Ectodermal cell (in vitro differentiated cells): ENCODE measurements at regions not wholly inside any gene's neighbourhood (a gene's known extent, or its start where the extent isn't known, plus 50 kb on each side); places are given as distances from the start of the nearest gene placed in this dataset.

Experiments used
- H3K27ac ChIP-seq: 2 replicates; pipeline ENCODE4 v1.7.0; 2013; ENCODE audit warnings: mild to moderate bottlenecking, low read depth, low read length; ENCODE audit not compliant: insufficient read depth, poor library complexity, severe bottlenecking
- H3K27me3 ChIP-seq: 2 replicates; pipeline ENCODE4 v1.7.0; 2013; ENCODE audit warnings: mild to moderate bottlenecking, low read length; ENCODE audit not compliant: insufficient read depth, control insufficient read depth, poor library complexity, severe bottlenecking
- H3K36me3 ChIP-seq: one replicate; pipeline ENCODE4 v1.7.0; 2013; ENCODE audit warnings: low read length; ENCODE audit not compliant: control insufficient read depth, insufficient read depth
- H3K4me1 ChIP-seq: one replicate; pipeline ENCODE4 v1.7.0; 2013; ENCODE audit warnings: low read length; ENCODE audit not compliant: control insufficient read depth, insufficient read depth
- H3K4me3 ChIP-seq: 2 replicates; pipeline ENCODE4 v1.7.0; 2013; ENCODE audit warnings: low read depth, low read length, control low read depth; ENCODE audit not compliant: insufficient read depth
- H3K9me3 ChIP-seq: 2 replicates; pipeline ENCODE4 v1.7.0; 2013; ENCODE audit warnings: mild to moderate bottlenecking, low read length, moderate library complexity; ENCODE audit not compliant: control insufficient read depth
- WGBS, 2 experiments: methylation state at CpG; one replicate each; pipeline ENCODE4 v1.1.7; 2013; ENCODE audit warnings: missing lambda C conversion rate in 2 of 2; 5-methylcytosine and 5-hydroxymethylcytosine counted together

GRCh38 chr14:22433069-22433468 lies 156.0 kb downstream of the DAD1 start:
- Histone ChIP-seq H3K27me3 (no peaks in the 10 kb centered on the region), H3K9me3 (no peaks in the 10 kb centered on the region), H3K4me3 (no peak overlapping the region), H3K4me1 (peaks cover 9% of the 10 kb centered on the region), H3K36me3 (no peaks in the 10 kb centered on the region), H3K27ac (no peak overlapping the region)
- WGBS, 2 experiments: 93 to 95% methylated on average over 3 of the region's 4 CpGs

GRCh38 chr14:22432348-22432976 lies 156.6 kb downstream of the DAD1 start:
- no peaks in the 10 kb centered on the region for H3K36me3 ChIP-seq
- no peaks in the 10 kb centered on the region for H3K9me3 ChIP-seq
- H3K4me3 ChIP-seq: no peak overlapping the region
- H3K27ac ChIP-seq: no peak overlapping the region
- no peaks in the 10 kb centered on the region for H3K27me3 ChIP-seq
- H3K4me1 ChIP-seq: peaks cover 14% of the 10 kb centered on the region
- 82 to 93% methylated on average over 4 of the region's 4 CpGs for WGBS, 2 experiments

- Histone ChIP-seq H3K4me1 (peaks cover 20% of the 10 kb centered on the region), H3K9me3 (no peaks in the 10 kb centered on the region), H3K36me3 (no peaks in the 10 kb centered on the region), H3K27ac (no peak overlapping the region), H3K4me3 (no peak overlapping the region), H3K27me3 (no peaks in the 10 kb centered on the region)
- WGBS, 2 experiments: 90 to 95% methylated on average over 6 to 7 of the region's 7 CpGs
Observed at GRCh38 chr14:22429546-22430294, 159.3 kb downstream of the DAD1 start.

- H3K27ac ChIP-seq: no peak overlapping the region
Observed at GRCh38 chr14:22428700-22429291, 160.2 kb downstream of the DAD1 start.

GRCh38 chr14:22427771-22428231 lies 161.2 kb downstream of the DAD1 start:
- H3K4me3 ChIP-seq: no peak overlapping the region
- no peaks in the 10 kb centered on the region for H3K27me3 ChIP-seq
- no peaks in the 10 kb centered on the region for H3K9me3 ChIP-seq
- WGBS, 2 experiments: 75 to 80% methylated on average over 9 of the region's 9 CpGs
- H3K36me3 ChIP-seq: no peaks in the 10 kb centered on the region
- peaks cover 20% of the 10 kb centered on the region for H3K4me1 ChIP-seq
- H3K27ac ChIP-seq: peak overlapping the region; percentile 68

More at GRCh38 chr14:22428700-22429291, 160.2 kb downstream of the DAD1 start:
- no peaks in the 10 kb centered on the region for H3K9me3 ChIP-seq
- H3K4me1 ChIP-seq: peaks cover 20% of the 10 kb centered on the region
- no peaks in the 10 kb centered on the region for H3K27me3 ChIP-seq
- H3K4me3 ChIP-seq: no peak overlapping the region
- 91 to 96% methylated on average over 7 of the region's 7 CpGs for WGBS, 2 experiments
- H3K36me3 ChIP-seq: no peaks in the 10 kb centered on the region

DNA sequence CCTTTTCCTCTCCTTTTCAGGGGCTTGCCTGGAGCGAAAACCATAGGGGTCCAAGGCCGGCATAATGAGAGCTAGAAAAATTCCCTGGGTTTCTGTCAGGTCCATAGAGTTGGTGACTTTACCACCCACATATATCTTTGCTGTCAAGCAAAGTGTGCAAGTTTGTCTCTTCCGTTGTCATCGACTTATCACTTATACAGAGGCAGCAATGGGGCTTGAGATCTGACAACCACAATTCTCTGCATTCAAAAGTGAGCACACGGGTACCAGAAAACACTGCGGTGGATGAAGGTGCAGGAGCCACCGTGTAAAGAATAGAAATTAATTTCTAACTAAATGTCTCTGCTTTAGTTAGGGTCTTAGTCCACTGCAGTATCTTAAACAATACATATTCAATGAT lies 162.3 kb downstream of the DAD1 start:
- Histone ChIP-seq H3K4me3 (no peak overlapping the region), H3K36me3 (no peaks in the 10 kb centered on the region), H3K27ac (no peak overlapping the region), H3K27me3 (no peaks in the 10 kb centered on the region), H3K4me1 (peaks cover 20% of the 10 kb centered on the region), H3K9me3 (no peaks in the 10 kb centered on the region)
- 82 to 86% methylated on average over 7 of the region's 7 CpGs for WGBS, 2 experiments

DNA sequence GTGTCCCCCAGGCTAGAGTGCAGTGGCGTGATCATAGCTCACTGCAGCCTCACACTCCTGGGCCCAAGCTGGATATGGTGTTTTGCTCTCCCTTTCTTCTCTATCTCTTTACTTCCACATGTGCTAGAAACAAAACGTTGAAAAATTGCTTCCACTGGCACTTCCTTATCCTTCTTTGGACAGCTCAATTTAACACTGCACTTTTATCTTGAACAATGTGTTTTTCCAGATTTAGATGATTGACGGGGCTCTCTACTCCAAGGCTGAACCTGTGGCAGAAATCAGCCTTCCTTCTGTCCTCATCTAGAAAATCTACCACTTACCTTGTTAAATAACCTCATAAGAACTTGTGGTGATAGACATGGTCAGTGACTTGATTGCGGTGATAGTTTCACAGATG lies 165.1 kb downstream of the DAD1 start:
- Histone ChIP-seq H3K27me3 (no peaks in the 10 kb centered on the region), H3K4me1 (peaks cover 20% of the 10 kb centered on the region), H3K4me3 (no peak overlapping the region), H3K27ac (no peak overlapping the region), H3K9me3 (no peaks in the 10 kb centered on the region), H3K36me3 (no peaks in the 10 kb centered on the region)
- 81 to 87% methylated on average over 4 of the region's 4 CpGs for WGBS, 2 experiments

GRCh38 chr14:22422238-22422637 lies 166.8 kb downstream of the DAD1 start:
- no peak overlapping the region for H3K4me3 ChIP-seq
- no peaks in the 10 kb centered on the region for H3K36me3 ChIP-seq
- no peaks in the 10 kb centered on the region for H3K27me3 ChIP-seq
- 88 to 95% methylated on average over 3 of the region's 3 CpGs for WGBS, 2 experiments
- H3K4me1 ChIP-seq: peaks cover 6% of the 10 kb centered on the region
- H3K9me3 ChIP-seq: no peaks in the 10 kb centered on the region
- H3K27ac ChIP-seq: no peak overlapping the region

GRCh38 chr14:22420598-22421186 lies 168.3 kb downstream of the DAD1 start:
- no peak overlapping the region for H3K4me3 ChIP-seq
- no peaks in the 10 kb centered on the region for H3K9me3 ChIP-seq
- WGBS, 2 experiments: 91 to 93% methylated on average over 4 of the region's 4 CpGs
- no peaks in the 10 kb centered on the region for H3K27me3 ChIP-seq
- no peaks in the 10 kb centered on the region for H3K4me1 ChIP-seq
- no peaks in the 10 kb centered on the region for H3K36me3 ChIP-seq
- H3K27ac ChIP-seq: no peak overlapping the region

- WGBS, 2 experiments: 88 to 96% methylated on average over 3 of the region's 3 CpGs
- peaks cover 7% of the 10 kb centered on the region for H3K4me1 ChIP-seq
- H3K4me3 ChIP-seq: no peak overlapping the region
- H3K27ac ChIP-seq: no peak overlapping the region
- no peaks in the 10 kb centered on the region for H3K36me3 ChIP-seq
- no peaks in the 10 kb centered on the region for H3K9me3 ChIP-seq
- no peaks in the 10 kb centered on the region for H3K27me3 ChIP-seq
Observed at GRCh38 chr14:22419620-22420019, 169.4 kb downstream of the DAD1 start.
